HEK293T (cell line): ENCODE measurements at regions not wholly inside any gene's neighbourhood (a gene's known extent, or its start where the extent isn't known, plus 50 kb on each side); places are given as distances from the start of the nearest gene placed in this dataset.

Experiments used
- CTCF ChIA-PET: fragments of 350-600 bp; formaldehyde crosslinking; extraction: SDS; loops from one replicate; lab custom pipeline; 2021; ENCODE audit warnings: antibody characterized with exemption, inconsistent platforms; lab: Yijun Ruan, JAX
- POLR2A ChIA-PET: fragments of 350-600 bp; formaldehyde crosslinking; extraction: SDS; loops from one replicate; lab custom pipeline; 2020; ENCODE audit warnings: antibody characterized with exemption, inconsistent platforms; lab: Yijun Ruan, JAX
- DNase-seq: peaks from one replicate; pipeline ENCODE4 v3.0.0; 2012; ENCODE audit warnings: mixed read lengths; ENCODE audit errors: extremely low spot score
- ARNT ChIP-seq: fragments of 450-650 bp; IDR thresholded peaks from 2 replicates; pipeline ENCODE4 v1.6.1; 2017; ENCODE audit warnings: mild to moderate bottlenecking
- BHLHE40 ChIP-seq: fragments of 450-650 bp; IDR thresholded peaks from 2 replicates; pipeline ENCODE4 v1.6.1; 2016; ENCODE audit warnings: mild to moderate bottlenecking, moderate library complexity, borderline replicate concordance
- CTBP1 ChIP-seq: fragments of 450-650 bp; IDR thresholded peaks from 2 replicates; pipeline ENCODE4 v1.6.1; 2016; ENCODE audit warnings: borderline replicate concordance
- ELF4 ChIP-seq: fragments of 450-650 bp; IDR thresholded peaks from 2 replicates; pipeline ENCODE4 v1.6.1; 2017; ENCODE audit warnings: antibody characterized with exemption
- FOXA1 ChIP-seq: fragments of 450-650 bp; IDR thresholded peaks from 2 replicates; pipeline ENCODE4 v1.6.1; 2016; ENCODE audit warnings: mild to moderate bottlenecking
- FOXK2 ChIP-seq: fragments of 450-650 bp; IDR thresholded peaks from 2 replicates; pipeline ENCODE4 v1.6.1; 2016; ENCODE audit warnings: mild to moderate bottlenecking
- FOXM1 ChIP-seq: fragments of 450-650 bp; IDR thresholded peaks from 2 replicates; pipeline ENCODE4 v1.6.1; 2017; ENCODE audit warnings: mild to moderate bottlenecking, borderline replicate concordance
- HDGF ChIP-seq: fragments of 450-650 bp; IDR thresholded peaks from 2 replicates; pipeline ENCODE4 v1.6.1; 2017; ENCODE audit warnings: antibody characterized with exemption, borderline replicate concordance
- L3MBTL2 ChIP-seq: fragments of 450-650 bp; conservative IDR thresholded peaks from 2 replicates; pipeline ENCODE4 v1.6.1; 2016; ENCODE audit warnings: mild to moderate bottlenecking
- LEF1 ChIP-seq: fragments of 450-650 bp; IDR thresholded peaks from 2 replicates; pipeline ENCODE4 v1.6.1; 2017; ENCODE audit warnings: mild to moderate bottlenecking, borderline replicate concordance
- NFRKB ChIP-seq: fragments of 450-650 bp; IDR thresholded peaks from 2 replicates; pipeline ENCODE4 v1.6.1; 2016; ENCODE audit warnings: mild to moderate bottlenecking, moderate library complexity
- PKNOX1 ChIP-seq: fragments of 450-650 bp; IDR thresholded peaks from 2 replicates; pipeline ENCODE4 v1.6.1; 2016
- SP1 ChIP-seq: fragments of 450-650 bp; IDR thresholded peaks from 2 replicates; pipeline ENCODE4 v1.6.1; 2017
- SUZ12 ChIP-seq: fragments of 450-650 bp; IDR thresholded peaks from 2 replicates; pipeline ENCODE4 v1.6.1; 2016; ENCODE audit warnings: mild to moderate bottlenecking
- TARDBP ChIP-seq: fragments of 450-650 bp; IDR thresholded peaks from 2 replicates; pipeline ENCODE4 v1.6.1; 2016
- ZNF384 ChIP-seq: fragments of 450-650 bp; IDR thresholded peaks from 2 replicates; pipeline ENCODE4 v1.6.1; 2016

- ChIA-PET CTCF (no interaction called here), POLR2A (no interaction called here)
- no peak for DNase-seq
- TF ChIP-seq FOXA1 (no peak), SUZ12 (no peak), NFRKB (no peak), ZNF384 (no peak), PKNOX1 (no peak), SP1 (no peak)
Observed at GRCh38 chr5:130796032-130796431, 369.0 kb downstream of the HINT1 start.

- no peak for DNase-seq
- ChIA-PET CTCF (no interaction called here), POLR2A (no interaction called here)
- no peak for TF ChIP-seq HDGF
- TF ChIP-seq L3MBTL2, result no peak
- no peak for TF ChIP-seq TARDBP
- TF ChIP-seq ARNT, result no peak
- no peak for TF ChIP-seq FOXK2
- TF ChIP-seq BHLHE40, result no peak
- TF ChIP-seq LEF1, result no peak
- no peak for TF ChIP-seq NFRKB
Observed at GRCh38 chr5:130795037-130795436, 370.0 kb downstream of the HINT1 start.

- POLR2A ChIA-PET, result no interaction called here
- DNase-seq, result no peak
- no peak for TF ChIP-seq TARDBP
- no peak for TF ChIP-seq ZNF384
- no peak for TF ChIP-seq L3MBTL2
- no peak for TF ChIP-seq SP1
- TF ChIP-seq LEF1, result no peak
- TF ChIP-seq FOXM1, result no peak
- no peak for TF ChIP-seq FOXA1
- no peak for TF ChIP-seq SUZ12
- TF ChIP-seq HDGF, result no peak
- no peak for TF ChIP-seq PKNOX1
- TF ChIP-seq NFRKB, result no peak
- no peak for TF ChIP-seq ARNT
- no peak for TF ChIP-seq FOXK2
- no peak for TF ChIP-seq BHLHE40
- TF ChIP-seq ELF4, result no peak
- no peak for TF ChIP-seq CTBP1
- CTCF ChIA-PET, result no interaction called here
Observed at GRCh38 chr5:130777794-130778193, 387.3 kb downstream of the HINT1 start.

- CTCF ChIA-PET, result no interaction called here
- no peak for DNase-seq
- POLR2A ChIA-PET, result no interaction called here
- TF ChIP-seq ELF4 (no peak), CTBP1 (no peak), FOXK2 (no peak), L3MBTL2 (no peak), BHLHE40 (no peak), TARDBP (no peak), FOXA1 (no peak), SP1 (no peak), FOXM1 (no peak), LEF1 (no peak), ZNF384 (no peak), PKNOX1 (no peak), HDGF (no peak), ARNT (no peak), NFRKB (no peak), SUZ12 (no peak)
Observed at GRCh38 chr5:130773813-130774212, 391.2 kb downstream of the HINT1 start.

- TF ChIP-seq ARNT (no peak), CTBP1 (no peak), FOXM1 (no peak), FOXK2 (no peak), ELF4 (no peak)
- CTCF ChIA-PET, result interaction anchor here (0.7 kb wide), 1 partner anchor 108 kb away, joined by 3 read pairs; no protein-coding TSS in a partner anchor
- no peak for DNase-seq
- POLR2A ChIA-PET, result no interaction called here
Observed at GRCh38 chr5:130762031-130762430, 403.0 kb downstream of the HINT1 start.

- DNase-seq, result no peak
- ChIA-PET POLR2A (no interaction called here), CTCF (no interaction called here)
- TF ChIP-seq ARNT (no peak), SP1 (no peak), CTBP1 (no peak), TARDBP (no peak), ZNF384 (no peak), PKNOX1 (no peak), NFRKB (no peak), FOXM1 (no peak), SUZ12 (no peak), LEF1 (no peak), FOXA1 (no peak), ELF4 (no peak), FOXK2 (no peak), HDGF (no peak), BHLHE40 (no peak), L3MBTL2 (no peak)
Observed at GRCh38 chr5:130759061-130759460, 406.0 kb downstream of the HINT1 start.
